HG02981 (cell line): ENCODE measurements at regions not wholly inside any gene's neighbourhood (a gene's known extent, or its start where the extent isn't known, plus 50 kb on each side); places are given as distances from the start of the nearest gene placed in this dataset.

Experiments used
- ATAC-seq: cut with Tn5 transposase; IDR thresholded peaks from one replicate; pipeline ENCODE4 v1.9.1; 2021; ENCODE audit warnings: mild to moderate bottlenecking, moderate library complexity; ENCODE audit not compliant: unreplicated experiment

- ATAC-seq, result no peak
Observed at GRCh38 chr11:110988671-110989070, 256.9 kb upstream of the POU2AF2 start.

DNA sequence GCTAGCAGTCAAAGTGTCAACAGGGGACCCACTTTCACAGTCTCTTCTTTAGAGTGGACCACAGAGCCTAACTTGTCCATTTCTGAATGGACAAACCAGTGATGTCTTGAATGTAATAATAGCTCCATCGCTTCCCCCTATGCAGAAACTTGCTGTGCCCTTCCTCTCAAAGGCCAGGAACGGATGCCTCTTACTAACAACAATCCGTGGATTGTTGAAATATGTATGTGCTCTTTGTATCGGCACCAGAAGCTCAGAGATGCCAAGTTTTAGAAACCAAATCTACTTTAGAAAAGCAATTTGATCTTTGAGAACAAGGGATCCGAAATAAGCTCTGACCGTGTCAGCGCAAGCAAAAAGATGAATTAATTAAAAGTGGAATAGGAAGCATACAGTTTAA is 259.5 kb upstream of the POU2AF2 start:
- no peak for ATAC-seq

- ATAC-seq, result no peak
Observed at GRCh38 chr11:110985547-110985946, 260.0 kb upstream of the POU2AF2 start.

DNA sequence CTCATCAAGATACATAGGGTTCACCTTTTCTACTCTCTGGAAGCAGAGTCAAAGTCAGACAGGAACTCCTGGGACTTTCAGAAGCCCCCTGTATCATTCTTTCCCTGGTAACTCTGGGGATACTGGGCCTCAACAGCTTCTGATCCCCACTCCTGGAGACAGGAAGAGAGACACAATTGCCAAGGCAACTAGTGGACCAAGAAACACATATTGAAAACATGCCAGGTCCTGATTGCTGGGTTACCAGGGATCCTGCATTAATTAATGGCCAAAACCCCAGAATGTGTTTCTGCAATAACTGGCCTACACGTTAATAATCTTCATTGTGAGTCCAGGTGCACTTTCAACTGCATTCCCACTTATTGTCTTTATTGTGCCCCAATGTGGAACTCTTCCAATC is 260.8 kb upstream of the POU2AF2 start:
- ATAC-seq, result no peak

GRCh38 chr11:110984147-110984546 is 261.4 kb upstream of the POU2AF2 start:
- no peak for ATAC-seq

DNA sequence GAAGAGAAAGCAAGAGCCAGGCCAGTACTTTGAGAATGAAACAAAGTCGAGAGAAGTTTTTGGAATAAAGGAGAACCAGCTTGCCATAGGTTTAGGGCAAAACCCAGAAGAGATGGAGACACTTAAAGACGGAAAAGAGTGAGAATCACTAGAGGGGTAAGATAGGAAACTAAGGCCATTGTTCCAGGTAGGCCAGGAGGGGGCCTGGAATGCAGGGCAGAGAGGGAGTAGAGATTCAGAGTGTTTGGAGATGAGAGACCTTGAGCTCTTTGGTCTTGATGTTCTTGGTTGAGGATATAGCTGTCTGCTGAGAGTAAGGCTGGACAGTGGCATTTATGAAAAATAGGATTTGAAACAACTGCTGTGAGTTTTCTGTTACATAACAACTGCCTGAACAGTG is 263.3 kb upstream of the POU2AF2 start:
- ATAC-seq, result no peak

DNA sequence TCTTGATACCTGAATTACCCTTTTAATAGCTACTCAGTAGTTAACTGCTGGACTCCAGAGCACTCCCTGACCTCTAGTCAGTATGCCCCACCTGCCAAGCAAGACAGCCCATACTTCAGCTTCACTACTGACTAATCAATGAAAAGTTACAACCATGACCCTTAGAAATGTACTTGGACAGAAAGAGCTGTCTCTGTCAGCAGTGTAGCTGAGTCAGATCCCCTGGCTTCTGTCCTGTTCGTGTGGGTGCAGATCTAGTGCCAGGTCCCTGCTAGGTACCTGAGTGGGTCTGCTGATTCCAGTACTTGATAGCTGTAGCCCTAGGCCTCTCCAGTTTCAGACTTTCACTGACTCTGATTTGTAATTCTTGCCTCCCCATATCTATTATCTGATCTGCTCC is 265.8 kb upstream of the POU2AF2 start:
- no peak for ATAC-seq

DNA sequence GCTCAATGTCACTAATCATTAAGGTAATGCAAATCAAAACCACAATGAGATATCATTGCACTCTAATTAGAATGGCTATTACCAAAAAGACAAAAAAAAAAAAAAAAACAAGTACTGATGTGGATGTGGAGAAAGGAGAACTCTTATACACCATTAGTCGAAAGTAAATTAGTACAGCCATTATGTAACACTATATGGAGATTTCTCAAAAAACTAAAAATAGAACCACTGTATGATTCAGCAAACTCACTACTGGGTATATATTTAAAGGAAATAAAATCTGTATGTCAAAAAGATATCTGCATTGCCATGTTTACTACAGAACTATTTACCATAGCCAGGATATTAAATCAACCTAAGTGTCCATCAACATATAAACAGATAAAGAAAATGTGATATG is 265.4 kb upstream of the ARHGAP20 start:
- no peak for ATAC-seq

DNA sequence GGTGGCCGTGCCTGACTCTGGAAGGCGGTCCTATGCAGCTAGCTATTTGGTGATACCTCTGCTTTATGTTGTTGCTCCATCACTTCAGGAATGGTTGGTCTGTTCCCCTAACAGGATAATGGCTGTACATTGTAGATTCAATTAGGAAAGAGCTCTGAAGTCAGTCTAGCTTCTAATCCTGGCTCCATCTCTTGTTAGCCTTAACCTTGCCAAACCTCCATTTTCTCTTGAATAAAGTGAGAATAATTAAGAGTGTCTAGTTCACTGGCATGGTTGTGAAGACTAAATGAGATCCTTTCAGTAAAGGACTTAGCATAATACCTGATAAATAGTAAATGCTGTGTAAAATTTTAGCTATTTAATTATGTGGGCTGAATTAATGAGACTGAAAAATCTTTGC is 262.5 kb upstream of the ARHGAP20 start:
- ATAC-seq, result no peak

DNA sequence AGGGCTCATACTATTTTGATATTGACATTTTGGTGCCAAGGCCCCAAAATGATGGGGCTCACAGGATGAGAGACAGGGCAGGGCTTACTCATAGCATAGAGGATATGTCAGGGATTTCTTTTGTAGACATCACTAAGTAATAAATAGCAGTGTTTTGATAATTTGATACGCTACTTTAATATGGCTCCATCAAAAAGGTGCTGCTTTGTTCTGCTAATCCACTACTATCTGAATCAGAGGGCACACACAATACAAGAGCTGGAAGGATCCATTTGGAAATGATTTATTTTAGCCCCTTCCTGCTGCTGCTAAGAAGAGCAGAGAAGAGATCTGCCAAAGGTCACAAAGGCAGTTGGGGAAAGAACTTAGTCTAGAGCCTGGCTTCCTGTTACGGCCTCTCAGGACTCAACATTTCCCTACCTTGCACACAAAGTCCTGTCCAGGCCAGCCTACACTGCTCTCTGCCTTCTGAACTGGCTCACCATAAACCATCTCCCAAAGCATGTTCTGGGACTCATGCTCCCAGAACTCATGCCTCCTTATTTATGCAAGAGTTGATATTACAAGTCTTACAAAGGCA is 261.3 kb upstream of the ARHGAP20 start:
- no peak for ATAC-seq

- ATAC-seq, result no peak
Observed at GRCh38 chr11:110972640-110973039, 260.4 kb upstream of the ARHGAP20 start.

DNA sequence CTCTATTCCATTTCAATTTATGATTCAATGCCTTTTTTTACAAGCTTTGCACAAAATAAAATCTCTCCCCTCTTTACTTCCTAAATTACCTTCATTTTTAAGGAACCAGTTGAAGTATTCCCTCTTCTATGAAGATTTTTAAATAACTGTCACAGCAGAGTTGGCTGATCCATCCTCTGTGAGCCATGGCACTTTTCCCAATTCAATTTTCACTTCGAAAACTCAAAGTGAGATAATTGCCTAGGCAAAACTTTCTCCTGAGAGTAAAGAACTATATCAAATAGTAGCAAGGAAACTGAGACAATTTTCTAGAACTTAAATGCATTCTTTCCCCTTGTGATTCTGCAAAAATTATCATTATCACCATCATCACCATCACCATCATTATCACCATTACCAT is 259.9 kb upstream of the ARHGAP20 start:
- ATAC-seq, result no peak

DNA sequence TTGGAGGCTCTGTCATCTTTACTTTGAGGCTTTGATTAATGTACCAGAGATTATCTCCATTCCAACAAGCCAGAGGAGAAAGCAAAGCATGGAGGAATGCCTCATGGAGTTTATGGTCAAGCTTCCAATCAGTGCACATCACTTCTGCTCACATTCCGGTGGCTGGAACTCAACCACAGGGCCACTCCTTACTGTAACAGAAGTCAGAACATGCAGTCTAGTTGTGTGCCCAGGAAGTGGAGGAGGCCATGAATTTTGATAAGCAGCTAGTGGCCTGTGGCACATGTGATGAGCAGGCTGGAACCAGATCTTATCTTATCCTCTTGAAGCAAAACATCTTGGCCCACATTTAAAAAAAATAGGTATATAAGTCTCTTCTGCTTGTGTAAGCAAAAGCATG is 258.9 kb upstream of the ARHGAP20 start:
- no peak for ATAC-seq

DNA sequence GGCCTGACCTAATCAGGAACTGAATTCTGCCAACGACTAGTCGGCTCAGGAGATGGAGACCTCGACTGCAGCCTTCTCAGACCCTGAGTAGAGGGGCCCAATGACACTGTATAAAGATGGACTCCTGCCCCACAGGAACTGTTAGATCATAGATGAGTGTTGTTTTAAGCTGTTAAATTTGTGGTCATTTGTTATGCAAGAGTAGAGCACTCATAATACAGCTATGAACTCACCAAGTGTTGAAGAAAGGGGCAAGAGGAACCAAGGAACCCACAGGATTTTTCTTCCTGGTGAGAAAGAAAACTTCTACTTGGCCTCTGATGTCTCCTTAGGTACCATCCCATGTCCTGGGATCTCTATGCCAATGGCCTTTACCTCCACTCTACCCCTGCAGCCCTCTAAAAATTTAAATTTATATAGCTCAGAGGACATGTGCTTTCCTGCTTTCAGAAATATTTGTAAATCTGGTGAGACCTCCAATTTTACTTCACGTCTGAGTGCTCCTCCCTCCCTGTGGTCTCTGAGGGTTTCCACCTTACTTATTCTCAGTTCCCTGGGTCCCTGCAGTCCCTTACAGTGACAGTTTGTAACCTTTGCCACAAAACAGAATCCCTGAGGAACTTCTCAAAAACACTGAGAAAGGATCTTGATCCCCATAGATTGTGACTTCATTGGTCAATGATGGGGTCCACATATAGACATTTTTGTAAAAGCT is 256.3 kb upstream of the ARHGAP20 start:
- ATAC-seq, result peak; percentile 61

DNA sequence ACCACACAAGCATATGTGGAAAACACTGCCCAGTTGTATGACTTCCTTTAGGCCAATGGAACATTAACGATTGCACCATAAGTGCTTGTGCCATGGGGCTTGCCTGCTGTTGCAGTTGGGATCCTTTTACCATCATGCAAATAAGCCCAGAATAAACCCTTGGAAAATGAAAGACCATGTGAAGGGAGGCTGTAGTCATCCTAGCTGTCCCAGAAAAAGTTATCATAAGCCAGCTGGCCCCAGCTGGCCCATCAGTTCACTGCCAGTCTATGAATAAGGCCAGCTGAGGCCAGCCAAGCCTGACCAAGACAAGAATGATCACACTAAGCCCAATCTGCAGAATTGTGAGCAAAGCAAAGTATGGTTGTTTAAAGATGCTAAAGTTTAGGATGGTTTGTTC is 253.9 kb upstream of the ARHGAP20 start:
- ATAC-seq, result no peak

DNA sequence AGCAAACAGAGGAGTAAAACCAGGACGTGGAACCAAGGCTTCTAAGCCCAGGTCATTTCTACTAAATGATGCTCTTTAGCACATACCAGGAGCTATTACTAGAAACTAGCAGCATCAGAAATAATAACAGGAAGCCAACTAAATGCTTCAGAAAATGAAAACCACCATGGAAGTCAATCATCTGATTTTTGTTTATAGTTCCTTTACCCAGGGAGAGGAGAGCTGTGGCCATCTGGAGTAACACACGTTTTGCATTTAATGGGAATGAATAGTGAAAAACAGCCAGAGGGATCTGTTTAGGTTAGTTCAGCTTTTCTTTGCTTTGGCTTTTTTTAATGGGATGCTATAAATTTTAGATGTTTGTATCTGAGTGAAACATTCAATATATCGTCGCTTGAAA is 250.7 kb upstream of the ARHGAP20 start:
- ATAC-seq, result no peak

DNA sequence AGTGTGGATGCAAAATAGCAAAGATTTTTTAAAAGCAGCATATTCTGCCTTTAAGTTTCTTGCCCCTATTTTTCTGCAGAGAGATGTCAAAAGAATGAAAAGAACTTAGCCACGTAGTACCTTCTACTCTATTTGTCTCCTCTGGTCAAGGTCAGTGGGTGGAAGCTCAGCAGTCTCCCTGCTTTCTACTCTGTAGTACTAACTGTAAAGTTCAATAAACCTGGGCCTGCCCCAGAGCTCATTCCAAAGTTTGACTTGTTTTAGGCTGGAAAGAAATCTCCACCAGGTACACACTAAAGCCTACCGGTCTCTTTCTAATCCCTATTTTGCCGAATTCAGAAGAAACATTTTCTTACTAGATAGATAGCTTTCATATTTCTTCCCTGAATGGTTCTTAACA is 247.9 kb upstream of the ARHGAP20 start:
- no peak for ATAC-seq

GRCh38 chr11:110958216-110958615 is 246.0 kb upstream of the ARHGAP20 start:
- no peak for ATAC-seq

DNA sequence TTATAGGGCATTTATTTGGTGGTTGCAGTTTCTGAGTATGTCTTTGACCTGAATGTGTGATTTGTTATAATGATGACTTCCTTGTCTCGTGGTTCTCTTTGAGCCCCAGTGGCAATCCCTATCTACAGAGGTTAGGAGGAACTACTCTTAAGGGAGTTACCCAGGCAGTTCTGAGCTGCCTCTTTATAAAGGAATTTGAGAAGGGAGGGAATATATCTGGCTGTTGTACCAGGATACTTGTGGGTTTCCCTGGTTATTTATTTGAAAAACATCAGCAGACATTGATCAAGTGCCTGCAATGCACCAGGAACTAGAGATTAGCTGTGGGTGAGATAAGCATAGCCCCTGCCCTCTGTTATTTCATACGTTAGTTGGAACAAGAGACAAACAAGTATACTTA is 243.5 kb upstream of the ARHGAP20 start:
- no peak for ATAC-seq

DNA sequence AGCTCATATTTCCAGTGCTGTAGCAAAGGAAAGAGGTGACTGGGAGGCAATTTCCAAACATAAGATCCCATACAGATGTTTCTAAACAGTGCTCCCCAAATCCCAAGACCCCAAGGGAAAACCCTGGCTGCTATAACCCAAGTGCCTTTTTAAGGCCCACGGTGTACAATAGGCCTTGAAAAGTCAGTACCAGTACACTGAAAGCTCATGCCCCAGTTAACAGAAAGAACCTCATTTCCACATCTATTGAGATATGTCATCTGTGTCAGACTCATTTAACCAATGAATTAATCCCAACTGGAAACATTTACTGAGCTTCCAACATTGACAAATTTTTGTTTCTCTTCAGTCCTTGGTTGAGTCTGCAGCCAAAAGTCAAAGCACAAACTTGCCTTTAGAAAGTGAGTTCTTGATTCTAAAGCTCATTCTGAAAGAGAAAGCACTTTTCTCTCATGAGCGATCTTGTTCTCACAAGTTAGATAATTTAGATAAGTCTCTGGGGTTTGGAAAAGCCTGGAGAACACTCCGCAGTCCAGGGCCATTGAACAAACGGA is 239.8 kb upstream of the ARHGAP20 start:
- no peak for ATAC-seq

DNA sequence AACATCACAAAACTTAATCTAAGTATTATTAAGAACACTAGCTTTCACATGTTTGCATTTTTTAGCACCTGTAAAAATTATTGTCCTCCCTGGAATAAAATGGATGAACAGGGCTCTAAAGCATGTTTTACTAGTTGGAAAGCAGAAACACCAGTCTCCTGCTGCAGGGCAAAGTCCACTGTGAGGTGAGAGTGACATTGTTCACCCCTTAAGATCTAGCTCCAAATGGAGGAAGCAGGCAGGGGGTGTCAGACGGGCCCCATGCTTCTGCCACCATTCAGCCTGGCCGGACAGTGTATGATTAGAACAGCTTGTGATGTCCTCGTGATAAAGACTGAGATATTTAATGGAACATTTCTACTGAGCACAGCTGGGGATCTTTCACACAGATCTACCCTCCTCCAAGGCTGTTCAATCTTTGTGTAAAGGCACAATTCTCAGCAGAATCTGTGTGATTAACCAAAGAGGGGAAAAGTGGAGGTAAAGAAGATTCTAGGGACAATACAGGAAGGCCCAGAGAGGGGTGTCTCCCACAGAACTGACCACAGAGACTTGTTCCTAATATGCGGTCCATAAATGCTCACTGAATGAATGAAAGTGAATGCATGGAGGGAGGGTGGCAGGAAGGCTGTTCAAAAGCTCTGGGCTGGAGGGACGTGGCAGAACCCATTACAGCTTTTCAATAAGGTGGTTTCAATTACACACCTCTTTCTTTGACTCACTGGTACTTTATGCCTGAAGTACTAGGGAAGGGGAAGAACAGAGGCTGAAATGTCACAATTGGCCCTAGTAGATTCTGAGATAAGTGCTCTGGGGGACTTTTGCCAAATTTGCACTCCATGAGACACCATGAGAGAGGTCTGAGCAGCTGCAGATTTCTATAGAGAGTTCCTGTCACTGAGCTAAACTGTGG is 239.1 kb upstream of the ARHGAP20 start:
- ATAC-seq, result no peak

DNA sequence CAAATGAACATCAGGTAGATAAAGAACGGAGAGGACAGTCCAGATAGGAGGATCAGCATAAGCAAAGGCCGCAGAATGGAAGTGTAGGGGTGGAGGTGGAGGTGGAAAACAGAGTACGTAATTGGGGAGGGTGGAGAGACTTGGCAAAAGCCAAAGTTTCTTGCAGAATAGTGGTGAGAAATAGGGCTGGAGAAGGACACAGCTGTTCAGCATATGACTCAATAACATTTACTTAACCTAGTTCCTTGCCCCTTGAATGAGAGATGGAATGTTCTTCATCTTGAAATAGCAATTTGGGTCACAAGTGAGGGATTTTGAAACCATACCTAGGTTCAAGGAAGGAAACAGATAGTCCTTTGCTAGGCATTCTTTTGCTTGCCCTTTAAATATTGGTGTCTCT is 235.9 kb upstream of the ARHGAP20 start:
- ATAC-seq, result no peak
